Bronchial epithelial cell (primary cell): ENCODE measurements at regions not wholly inside any gene's neighbourhood (a gene's known extent, or its start where the extent isn't known, plus 50 kb on each side); places are given as distances from the start of the nearest gene placed in this dataset.
A peak's percentile ranks its signal among the peaks of the same experiment; 100 is the strongest.

Experiments
- DNase-seq: peaks from one replicate; pipeline ENCODE4 v3.0.0-alpha.2; 2010; ENCODE audit warnings: low read depth
- FAIRE-seq: peaks from 2 replicates; lab custom pipeline; 2011; peaks lifted over from hg19 to GRCh38; lab: Jason Lieb, UNC
- H3K27me3 ChIP-seq: 2 replicates; pipeline ENCODE4 v1.5.1; 2011; ENCODE audit warnings: low read length; ENCODE audit not compliant: control insufficient read depth, insufficient read depth
- H3K36me3 ChIP-seq: 2 replicates; pipeline ENCODE4 v1.5.1; 2011; ENCODE audit warnings: low read length; ENCODE audit not compliant: control insufficient read depth, insufficient read depth
- H3K4me3 ChIP-seq: 2 replicates; pipeline ENCODE4 v1.5.1; 2011; ENCODE audit warnings: mild to moderate bottlenecking, low read depth, low read length, control low read depth
- TF ChIP-seq, protein P1 (sequence below): IDR thresholded peaks from 2 replicates; pipeline ENCODE4 v1.5.1; 2011; ENCODE audit warnings: mild to moderate bottlenecking, moderate library complexity, low read length, control low read depth, inconsistent platforms; ENCODE audit not compliant: insufficient read depth, severe bottlenecking

GRCh38 chr14:51335531-51335930 lies 95.5 kb downstream of the TMX1 start:
- Histone ChIP-seq H3K4me3 (no peak overlapping the region), H3K36me3 (no peaks in the 10 kb centered on the region), H3K27me3 (no peaks in the 10 kb centered on the region)
- FAIRE-seq (no peak), DNase-seq (no peak)
- TF ChIP-seq, protein P1, sequence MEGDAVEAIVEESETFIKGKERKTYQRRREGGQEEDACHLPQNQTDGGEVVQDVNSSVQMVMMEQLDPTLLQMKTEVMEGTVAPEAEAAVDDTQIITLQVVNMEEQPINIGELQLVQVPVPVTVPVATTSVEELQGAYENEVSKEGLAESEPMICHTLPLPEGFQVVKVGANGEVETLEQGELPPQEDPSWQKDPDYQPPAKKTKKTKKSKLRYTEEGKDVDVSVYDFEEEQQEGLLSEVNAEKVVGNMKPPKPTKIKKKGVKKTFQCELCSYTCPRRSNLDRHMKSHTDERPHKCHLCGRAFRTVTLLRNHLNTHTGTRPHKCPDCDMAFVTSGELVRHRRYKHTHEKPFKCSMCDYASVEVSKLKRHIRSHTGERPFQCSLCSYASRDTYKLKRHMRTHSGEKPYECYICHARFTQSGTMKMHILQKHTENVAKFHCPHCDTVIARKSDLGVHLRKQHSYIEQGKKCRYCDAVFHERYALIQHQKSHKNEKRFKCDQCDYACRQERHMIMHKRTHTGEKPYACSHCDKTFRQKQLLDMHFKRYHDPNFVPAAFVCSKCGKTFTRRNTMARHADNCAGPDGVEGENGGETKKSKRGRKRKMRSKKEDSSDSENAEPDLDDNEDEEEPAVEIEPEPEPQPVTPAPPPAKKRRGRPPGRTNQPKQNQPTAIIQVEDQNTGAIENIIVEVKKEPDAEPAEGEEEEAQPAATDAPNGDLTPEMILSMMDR, result no peak

DNA sequence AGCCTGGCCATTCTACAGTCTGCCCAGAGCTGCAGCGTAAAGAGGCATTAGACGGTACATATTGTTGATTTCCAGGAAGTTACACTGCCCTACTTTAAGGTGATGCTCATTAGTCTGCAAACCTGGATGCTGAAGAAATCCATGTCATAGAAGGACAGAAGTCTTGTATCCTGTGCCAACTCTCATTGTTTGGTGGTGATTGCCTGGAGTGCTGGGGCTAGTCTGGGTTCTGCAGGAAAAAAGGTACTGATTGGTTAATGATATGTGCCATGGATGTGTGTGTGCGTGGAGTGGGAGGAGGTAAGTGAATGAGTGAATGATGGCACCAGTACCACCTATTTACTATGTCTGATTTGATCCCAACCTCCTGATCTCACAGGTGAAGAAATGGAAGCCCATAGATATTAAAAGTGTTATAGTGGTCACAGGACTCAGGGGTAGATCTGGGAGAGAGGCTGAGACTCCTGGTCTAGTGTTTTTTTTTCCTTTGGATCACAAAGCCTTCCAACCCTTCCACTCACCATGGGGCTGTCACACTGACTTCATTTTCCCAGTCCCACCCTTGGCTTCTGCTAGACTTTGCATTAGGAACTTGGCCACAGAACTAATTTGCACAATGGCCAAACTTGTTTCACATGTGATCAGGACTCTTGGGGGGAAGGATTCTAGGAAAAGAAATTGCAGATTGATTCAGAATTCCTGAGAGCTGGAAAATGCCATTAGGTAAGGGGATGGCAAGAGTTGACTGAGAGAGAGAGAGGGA lies 96.1 kb downstream of the TMX1 start:
- TF ChIP-seq, protein P1, result no peak
- FAIRE-seq (no peak), DNase-seq (no peak)
- H3K4me3 ChIP-seq, result no peak overlapping the region
- H3K36me3 ChIP-seq, result no peaks in the 10 kb centered on the region
- no peaks in the 10 kb centered on the region for H3K27me3 ChIP-seq

DNA sequence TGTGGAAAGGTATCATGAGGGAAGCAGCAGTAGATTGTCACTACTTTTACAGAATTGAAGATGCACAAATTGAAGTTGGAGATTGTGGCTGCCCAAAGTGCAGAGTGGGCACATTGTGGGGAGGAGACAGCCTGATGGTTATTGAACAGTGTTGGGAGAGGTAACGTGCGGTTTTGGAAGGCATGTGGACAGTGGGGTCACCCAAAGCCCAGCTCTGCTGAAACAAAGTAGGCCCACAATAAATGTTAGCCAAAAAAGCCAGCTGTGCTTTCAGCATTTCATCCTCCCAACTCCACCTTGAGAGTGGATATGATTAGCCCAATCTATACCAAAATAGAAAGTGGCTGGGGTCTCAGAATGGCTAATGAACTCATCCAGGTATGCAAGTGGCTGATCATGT lies 96.7 kb downstream of the TMX1 start:
- no peaks in the 10 kb centered on the region for H3K27me3 ChIP-seq
- TF ChIP-seq, protein P1, result no peak
- no peak overlapping the region for H3K4me3 ChIP-seq
- DNase-seq (no peak), FAIRE-seq (no peak)
- H3K36me3 ChIP-seq, result no peaks in the 10 kb centered on the region

DNA sequence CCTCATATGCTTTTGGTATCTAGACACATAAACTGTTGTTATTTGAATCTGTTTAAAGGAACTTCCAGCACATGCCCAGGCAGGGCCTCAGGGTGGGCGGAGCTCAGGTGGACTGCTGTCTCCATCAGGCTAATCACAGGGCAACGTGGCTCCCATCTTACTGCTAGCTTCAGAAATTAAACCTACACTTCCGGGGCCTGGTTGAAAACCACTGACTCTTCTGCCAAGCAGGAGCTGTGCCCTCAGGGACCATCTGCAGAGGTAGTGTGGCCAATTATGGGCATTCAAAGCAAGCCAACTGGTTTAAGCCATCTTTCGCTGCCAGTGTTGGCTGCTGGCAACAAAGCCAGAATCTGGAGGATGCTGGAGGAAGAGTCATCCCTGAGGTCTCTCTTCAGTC lies 97.5 kb downstream of the TMX1 start:
- FAIRE-seq, result peak; percentile 76
- DNase-seq, result peak; percentile 86
- Histone ChIP-seq H3K36me3 (no peaks in the 10 kb centered on the region), H3K27me3 (no peaks in the 10 kb centered on the region), H3K4me3 (no peak overlapping the region)
- TF ChIP-seq, protein P1, result no peak

GRCh38 chr14:51341338-51341737 lies 101.3 kb downstream of the TMX1 start:
- H3K4me3 ChIP-seq, result no peak overlapping the region
- FAIRE-seq (no peak), DNase-seq (peak; percentile 79)
- no peaks in the 10 kb centered on the region for H3K36me3 ChIP-seq
- TF ChIP-seq, protein P1, result no peak
- H3K27me3 ChIP-seq, result no peaks in the 10 kb centered on the region

GRCh38 chr14:51342226-51342625 lies 102.2 kb downstream of the TMX1 start:
- TF ChIP-seq, protein P1, result no peak
- FAIRE-seq, result peak; percentile 18
- Histone ChIP-seq H3K36me3 (no peaks in the 10 kb centered on the region), H3K4me3 (no peak overlapping the region), H3K27me3 (no peaks in the 10 kb centered on the region)
- DNase-seq, result peak; percentile 99
